ENCODE measurements at regions not wholly inside any gene's neighbourhood (a gene's known extent, or its start where the extent isn't known, plus 50 kb on each side); places are given as distances from the start of the nearest gene placed in this dataset.

GRCh38 chr4:28209371-28209924, 1348.8 kb downstream of the STIM2 start:
- FAIRE-seq (no peak), DNase-seq (ENCODE audit: low read depth) (no peak)
- Mint-ChIP-seq H3K27me3 (ENCODE audit: low read depth, unreplicated experiment) (no peaks in the 10 kb centered on the region), H3K4me1 (ENCODE audit: low read depth, unreplicated experiment) (peaks cover 10% of the 10 kb centered on the region), H3K36me3 (ENCODE audit: low read depth, unreplicated experiment) (no peaks in the 10 kb centered on the region), H3K27ac (ENCODE audit: unreplicated experiment) (no peak overlapping the region), H3K9me3 (ENCODE audit: unreplicated experiment) (peaks cover 4% of the 10 kb centered on the region), H3K4me3 (ENCODE audit: unreplicated experiment) (no peak overlapping the region)
- Histone ChIP-seq H2AFZ (ENCODE audit: low read depth, low read length) (no peak overlapping the region), H3K4me3 (ENCODE audit: insufficient read depth, low read depth, low read length) (no peak overlapping the region), H3K27me3 (ENCODE audit: insufficient read depth, low read length) (no peaks in the 10 kb centered on the region), H3K36me3 (ENCODE audit: insufficient read depth, low read length) (no peaks in the 10 kb centered on the region), H3K4me2 (ENCODE audit: low read length) (no peak overlapping the region), H3K27ac (ENCODE audit: low read depth, low read length) (no peak overlapping the region), H3K4me1 (ENCODE audit: insufficient read depth, low read length) (no peaks in the 10 kb centered on the region), H4K20me1 (ENCODE audit: insufficient read depth, low read length) (no peaks in the 10 kb centered on the region), H3K9me3 (ENCODE audit: insufficient read depth, low read depth, low read length) (no peaks in the 10 kb centered on the region), H3K9ac (ENCODE audit: low read length) (no peak overlapping the region), H3K79me2 (ENCODE audit: insufficient read depth, low read length) (no peaks in the 10 kb centered on the region)
- TF ChIP-seq EZH2 (IDR thresholded peaks at IDR 0.05; ENCODE audit: insufficient read depth, low read length), result no peak

GRCh38 chr4:28211676-28212470, 1351.2 kb downstream of the STIM2 start:
- no peaks in the 10 kb centered on the region for H3K9me3 ChIP-seq (ENCODE audit: insufficient read depth, low read depth, low read length)
- no peaks in the 10 kb centered on the region for H3K27me3 Mint-ChIP-seq (ENCODE audit: low read depth, unreplicated experiment)
- no peak overlapping the region for H3K27ac ChIP-seq (ENCODE audit: low read depth, low read length)
- H3K36me3 ChIP-seq (ENCODE audit: insufficient read depth, low read length), result no peaks in the 10 kb centered on the region
- no peak overlapping the region for H3K4me3 Mint-ChIP-seq (ENCODE audit: unreplicated experiment)
- H3K27me3 ChIP-seq (ENCODE audit: insufficient read depth, low read length), result no peaks in the 10 kb centered on the region
- no peaks in the 10 kb centered on the region for H3K4me1 ChIP-seq (ENCODE audit: insufficient read depth, low read length)
- no peaks in the 10 kb centered on the region for H4K20me1 ChIP-seq (ENCODE audit: insufficient read depth, low read length)
- FAIRE-seq (peak; percentile 76), DNase-seq (ENCODE audit: low read depth) (no peak)
- H3K36me3 Mint-ChIP-seq (ENCODE audit: low read depth, unreplicated experiment), result no peaks in the 10 kb centered on the region
- H3K4me2 ChIP-seq (ENCODE audit: low read length), result no peak overlapping the region
- H3K9me3 Mint-ChIP-seq (ENCODE audit: unreplicated experiment), result no peaks in the 10 kb centered on the region
- TF ChIP-seq EZH2 (IDR thresholded peaks at IDR 0.05; ENCODE audit: insufficient read depth, low read length) (no peak), CTCF (IDR thresholded peaks at IDR 0.05; ENCODE audit: insufficient read depth, low read depth, low read length) (no peak)
- no peak overlapping the region for H3K9ac ChIP-seq (ENCODE audit: low read length)
- H3K79me2 ChIP-seq (ENCODE audit: insufficient read depth, low read length), result no peaks in the 10 kb centered on the region
- H3K4me3 ChIP-seq (ENCODE audit: insufficient read depth, low read depth, low read length), result no peak overlapping the region
- peaks cover 10% of the 10 kb centered on the region for H3K4me1 Mint-ChIP-seq (ENCODE audit: low read depth, unreplicated experiment)
- peak overlapping the region; percentile 27 for H3K27ac Mint-ChIP-seq (ENCODE audit: unreplicated experiment)
- no peak overlapping the region for H2AFZ ChIP-seq (ENCODE audit: low read depth, low read length)

- H4K20me1 ChIP-seq (ENCODE audit: insufficient read depth, low read length), result no peaks in the 10 kb centered on the region
- Mint-ChIP-seq H3K9me3 (ENCODE audit: unreplicated experiment) (no peaks in the 10 kb centered on the region), H3K4me1 (ENCODE audit: low read depth, unreplicated experiment) (peaks cover 15% of the 10 kb centered on the region), H3K27ac (ENCODE audit: unreplicated experiment) (no peak overlapping the region), H3K27me3 (ENCODE audit: low read depth, unreplicated experiment) (no peaks in the 10 kb centered on the region), H3K36me3 (ENCODE audit: low read depth, unreplicated experiment) (no peaks in the 10 kb centered on the region), H3K4me3 (ENCODE audit: unreplicated experiment) (no peak overlapping the region)
- DNase-seq (ENCODE audit: low read depth) (no peak), FAIRE-seq (no peak)
- no peaks in the 10 kb centered on the region for H3K4me1 ChIP-seq (ENCODE audit: insufficient read depth, low read length)
- TF ChIP-seq EZH2 (IDR thresholded peaks at IDR 0.05; ENCODE audit: insufficient read depth, low read length), result no peak
- no peak for TF ChIP-seq CTCF (IDR thresholded peaks at IDR 0.05; ENCODE audit: insufficient read depth, low read depth, low read length)
- H3K79me2 ChIP-seq (ENCODE audit: insufficient read depth, low read length), result no peaks in the 10 kb centered on the region
- no peaks in the 10 kb centered on the region for H3K36me3 ChIP-seq (ENCODE audit: insufficient read depth, low read length)
- no peak overlapping the region for H2AFZ ChIP-seq (ENCODE audit: low read depth, low read length)
- no peak overlapping the region for H3K27ac ChIP-seq (ENCODE audit: low read depth, low read length)
- H3K9ac ChIP-seq (ENCODE audit: low read length), result no peak overlapping the region
- no peak overlapping the region for H3K4me2 ChIP-seq (ENCODE audit: low read length)
- H3K27me3 ChIP-seq (ENCODE audit: insufficient read depth, low read length), result no peaks in the 10 kb centered on the region
- no peak overlapping the region for H3K4me3 ChIP-seq (ENCODE audit: insufficient read depth, low read depth, low read length)
- no peaks in the 10 kb centered on the region for H3K9me3 ChIP-seq (ENCODE audit: insufficient read depth, low read depth, low read length)
These were observed 1360.9 kb downstream of the STIM2 start for GRCh38 chr4:28221536-28221935.

Measured in astrocyte (in vitro differentiated cells and primary cell).